ENCODE measurements at regions not wholly inside any gene's neighbourhood (a gene's known extent, or its start where the extent isn't known, plus 50 kb on each side); places are given as distances from the start of the nearest gene placed in this dataset.

DNA sequence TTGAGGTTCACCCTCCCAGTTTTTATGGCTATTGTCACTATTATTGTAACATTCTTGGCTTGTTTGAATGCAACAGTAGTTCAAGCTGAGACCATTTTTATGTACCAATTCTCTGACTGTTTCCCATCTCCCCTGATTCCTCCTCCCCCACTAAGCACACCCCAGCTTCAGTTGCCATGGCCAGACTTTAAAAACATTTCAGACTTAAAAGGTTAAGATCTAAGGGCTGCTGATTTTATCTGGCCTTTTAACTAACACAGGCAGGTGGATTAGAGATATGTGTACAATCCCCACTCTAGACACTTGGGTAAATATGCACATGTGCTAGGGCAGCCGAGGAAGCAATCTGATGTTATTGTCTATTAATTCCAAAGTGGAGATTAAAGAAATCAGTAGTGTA is 386.3 kb upstream of the NR2F2 start:
- no peak for DNase-seq (ENCODE audit: low spot score in 2 of 2)
- Histone ChIP-seq H3K4me1 (no peaks in the 10 kb centered on the region), H3K27ac (no peak overlapping the region), H3K9me3 (no peaks in the 10 kb centered on the region), H3K4me3 (no peak overlapping the region), H3K36me3 (no peaks in the 10 kb centered on the region), H3K27me3 (no peaks in the 10 kb centered on the region)
- TF ChIP-seq, protein P1, sequence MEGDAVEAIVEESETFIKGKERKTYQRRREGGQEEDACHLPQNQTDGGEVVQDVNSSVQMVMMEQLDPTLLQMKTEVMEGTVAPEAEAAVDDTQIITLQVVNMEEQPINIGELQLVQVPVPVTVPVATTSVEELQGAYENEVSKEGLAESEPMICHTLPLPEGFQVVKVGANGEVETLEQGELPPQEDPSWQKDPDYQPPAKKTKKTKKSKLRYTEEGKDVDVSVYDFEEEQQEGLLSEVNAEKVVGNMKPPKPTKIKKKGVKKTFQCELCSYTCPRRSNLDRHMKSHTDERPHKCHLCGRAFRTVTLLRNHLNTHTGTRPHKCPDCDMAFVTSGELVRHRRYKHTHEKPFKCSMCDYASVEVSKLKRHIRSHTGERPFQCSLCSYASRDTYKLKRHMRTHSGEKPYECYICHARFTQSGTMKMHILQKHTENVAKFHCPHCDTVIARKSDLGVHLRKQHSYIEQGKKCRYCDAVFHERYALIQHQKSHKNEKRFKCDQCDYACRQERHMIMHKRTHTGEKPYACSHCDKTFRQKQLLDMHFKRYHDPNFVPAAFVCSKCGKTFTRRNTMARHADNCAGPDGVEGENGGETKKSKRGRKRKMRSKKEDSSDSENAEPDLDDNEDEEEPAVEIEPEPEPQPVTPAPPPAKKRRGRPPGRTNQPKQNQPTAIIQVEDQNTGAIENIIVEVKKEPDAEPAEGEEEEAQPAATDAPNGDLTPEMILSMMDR (IDR thresholded peaks at IDR 0.05): no peak
- TF ChIP-seq POLR2AphosphoS5 (IDR thresholded peaks at IDR 0.05) (no peak), POLR2A (IDR thresholded peaks at IDR 0.05) (no peak)
- intact Hi-C loops (cut with DNase I; ENCODE audit: low total_unique reads): no loop called here

DNA sequence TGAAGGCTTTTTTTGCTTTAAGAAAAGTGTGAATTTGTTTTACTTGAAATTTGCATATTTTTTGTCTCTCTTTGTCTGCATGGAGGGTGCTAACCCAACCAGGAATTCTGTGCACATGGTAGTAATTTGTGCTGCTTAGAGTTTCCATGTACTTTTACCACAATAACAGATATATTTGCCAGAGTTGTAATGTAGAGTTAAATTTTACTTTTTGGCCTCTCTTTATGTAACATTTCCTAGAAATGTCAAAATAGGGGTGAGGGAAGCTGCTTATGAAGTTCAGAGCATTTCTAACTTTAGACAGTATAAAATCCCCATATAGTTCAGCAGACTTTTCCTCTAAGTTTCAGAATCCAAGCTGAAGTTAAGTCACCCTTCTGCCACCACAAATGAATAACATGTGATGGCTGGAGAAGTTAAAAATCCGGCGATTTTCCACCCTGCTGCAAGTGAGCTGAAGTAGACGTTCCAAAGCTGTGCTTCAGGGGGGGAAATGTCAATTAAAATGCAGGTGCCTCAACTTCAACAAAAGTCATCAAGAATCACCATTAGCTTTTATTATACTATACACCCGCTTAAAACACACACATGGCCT is 385.7 kb upstream of the NR2F2 start:
- no peaks in the 10 kb centered on the region for H3K9me3 ChIP-seq
- intact Hi-C loops (cut with DNase I; ENCODE audit: low total_unique reads): no loop called here
- no peak overlapping the region for H3K4me3 ChIP-seq
- H3K4me1 ChIP-seq: no peaks in the 10 kb centered on the region
- H3K36me3 ChIP-seq: no peaks in the 10 kb centered on the region
- DNase-seq (ENCODE audit: low spot score in 2 of 2): no peak
- no peak for TF ChIP-seq POLR2AphosphoS5 (IDR thresholded peaks at IDR 0.05)
- TF ChIP-seq POLR2A (IDR thresholded peaks at IDR 0.05): no peak
- TF ChIP-seq, protein P1 (IDR thresholded peaks at IDR 0.05): no peak
- no peak overlapping the region for H3K27ac ChIP-seq
- H3K27me3 ChIP-seq: no peaks in the 10 kb centered on the region

DNA sequence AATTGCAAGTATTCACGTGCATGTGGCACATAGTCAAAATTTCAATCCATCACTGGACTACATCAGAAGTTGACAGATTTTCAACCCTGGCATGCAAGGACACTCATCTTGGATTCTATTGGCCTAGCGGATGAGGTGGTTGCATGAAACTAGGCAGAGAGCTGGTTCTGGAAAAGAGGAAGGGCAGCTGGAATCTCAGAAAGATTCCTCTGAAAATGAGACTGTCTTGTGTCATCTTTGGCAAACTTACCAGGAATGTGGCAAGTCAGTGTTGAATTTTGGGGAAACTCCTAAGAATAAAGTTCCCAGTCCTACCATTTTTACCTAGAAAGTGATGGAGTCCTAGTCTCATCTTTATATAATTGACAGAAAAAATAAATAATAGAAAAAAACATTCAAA is 384.3 kb upstream of the NR2F2 start:
- H3K4me1 ChIP-seq: no peaks in the 10 kb centered on the region
- H3K27ac ChIP-seq: no peak overlapping the region
- TF ChIP-seq POLR2A (IDR thresholded peaks at IDR 0.05): no peak
- TF ChIP-seq, protein P1 (IDR thresholded peaks at IDR 0.05): no peak
- no peak for TF ChIP-seq POLR2AphosphoS5 (IDR thresholded peaks at IDR 0.05)
- no peaks in the 10 kb centered on the region for H3K9me3 ChIP-seq
- intact Hi-C loops (cut with DNase I; ENCODE audit: low total_unique reads): no loop called here
- no peaks in the 10 kb centered on the region for H3K27me3 ChIP-seq
- no peaks in the 10 kb centered on the region for H3K36me3 ChIP-seq
- H3K4me3 ChIP-seq: no peak overlapping the region
- no peak for DNase-seq (ENCODE audit: low spot score in 2 of 2)

DNA sequence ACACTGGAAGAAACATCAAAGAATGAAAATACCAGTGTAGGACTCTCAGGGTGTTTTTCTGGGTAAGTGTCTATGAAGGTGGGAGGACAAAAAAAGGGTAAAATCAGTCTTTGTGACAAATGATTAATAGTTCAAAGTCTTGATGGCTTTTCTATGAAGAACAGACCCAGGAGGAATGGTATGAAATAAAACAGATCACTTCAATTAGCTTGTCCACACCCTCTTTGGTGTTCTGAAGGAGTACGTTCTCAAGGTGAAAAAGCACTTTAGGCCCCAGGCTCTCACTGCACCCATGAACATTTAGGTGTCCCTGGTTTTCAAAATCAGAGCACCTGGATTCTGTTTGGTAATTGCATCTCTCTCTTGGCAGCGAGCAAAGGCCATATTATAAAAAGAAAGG is 383.6 kb upstream of the NR2F2 start:
- DNase-seq (ENCODE audit: low spot score in 2 of 2): no peak
- Histone ChIP-seq H3K9me3 (no peaks in the 10 kb centered on the region), H3K4me1 (no peaks in the 10 kb centered on the region), H3K36me3 (no peaks in the 10 kb centered on the region), H3K27ac (no peak overlapping the region), H3K27me3 (no peaks in the 10 kb centered on the region), H3K4me3 (no peak overlapping the region)
- intact Hi-C loops (cut with DNase I; ENCODE audit: low total_unique reads): no loop called here
- TF ChIP-seq POLR2AphosphoS5 (IDR thresholded peaks at IDR 0.05) (no peak), POLR2A (IDR thresholded peaks at IDR 0.05) (no peak)
- TF ChIP-seq, protein P1 (IDR thresholded peaks at IDR 0.05): no peak

DNA sequence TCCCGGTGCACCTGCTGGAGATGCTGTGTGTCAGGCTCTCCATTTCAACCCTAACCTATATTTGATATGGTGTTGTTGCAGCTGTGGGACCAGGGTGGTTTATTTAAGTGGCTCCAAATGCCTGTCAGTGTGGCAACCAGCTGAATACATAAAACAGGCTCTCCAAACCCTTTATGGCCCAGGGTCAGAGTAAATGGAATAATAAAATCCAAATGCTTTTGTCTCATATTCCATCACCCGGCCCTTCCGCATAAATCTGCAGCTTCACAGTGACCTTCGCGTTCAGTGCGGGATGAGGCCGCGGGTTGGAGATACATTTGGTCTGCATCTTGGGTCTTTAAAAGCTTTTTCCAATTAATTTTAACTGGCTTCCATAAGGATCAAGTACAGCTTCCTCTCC is 382.1 kb upstream of the NR2F2 start:
- H3K4me3 ChIP-seq: no peak overlapping the region
- no peaks in the 10 kb centered on the region for H3K36me3 ChIP-seq
- no peaks in the 10 kb centered on the region for H3K9me3 ChIP-seq
- H3K27ac ChIP-seq: no peak overlapping the region
- no peaks in the 10 kb centered on the region for H3K27me3 ChIP-seq
- no peaks in the 10 kb centered on the region for H3K4me1 ChIP-seq
- intact Hi-C loops (cut with DNase I; ENCODE audit: low total_unique reads): no loop called here
- DNase-seq (ENCODE audit: low spot score in 2 of 2): no peak
- TF ChIP-seq, protein P1 (IDR thresholded peaks at IDR 0.05): no peak
- TF ChIP-seq POLR2A (IDR thresholded peaks at IDR 0.05): no peak
- no peak for TF ChIP-seq POLR2AphosphoS5 (IDR thresholded peaks at IDR 0.05)
